ENCODE measurements at regions not wholly inside any gene's neighbourhood (a gene's known extent, or its start where the extent isn't known, plus 50 kb on each side); places are given as distances from the start of the nearest gene placed in this dataset.

DNA sequence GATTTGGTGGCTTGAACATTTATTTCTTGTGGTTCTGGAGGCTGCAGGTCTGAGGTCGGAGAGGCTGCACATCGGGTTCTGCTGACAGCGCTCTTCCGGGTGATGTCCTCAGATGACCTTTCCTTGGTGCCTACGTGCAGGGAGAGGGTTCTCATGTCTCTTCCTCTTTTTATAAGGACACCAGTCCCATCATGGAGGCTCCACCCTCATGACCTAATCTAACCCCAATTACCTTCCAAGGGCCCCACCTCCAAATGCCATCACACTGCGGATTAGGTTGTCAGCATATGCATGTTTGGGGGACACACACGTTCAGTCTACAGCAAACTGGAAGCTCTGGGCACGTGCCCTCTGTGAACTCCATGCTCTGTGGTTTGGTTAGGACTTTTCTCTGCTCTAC lies 338.6 kb downstream of the FGF9 start:
- no peak for DNase-seq (ENCODE audit: low read depth)

- DNase-seq (ENCODE audit: low read depth) = no peak
Observed at GRCh38 chr13:22009937-22010336, 339.1 kb downstream of the FGF9 start.

DNA sequence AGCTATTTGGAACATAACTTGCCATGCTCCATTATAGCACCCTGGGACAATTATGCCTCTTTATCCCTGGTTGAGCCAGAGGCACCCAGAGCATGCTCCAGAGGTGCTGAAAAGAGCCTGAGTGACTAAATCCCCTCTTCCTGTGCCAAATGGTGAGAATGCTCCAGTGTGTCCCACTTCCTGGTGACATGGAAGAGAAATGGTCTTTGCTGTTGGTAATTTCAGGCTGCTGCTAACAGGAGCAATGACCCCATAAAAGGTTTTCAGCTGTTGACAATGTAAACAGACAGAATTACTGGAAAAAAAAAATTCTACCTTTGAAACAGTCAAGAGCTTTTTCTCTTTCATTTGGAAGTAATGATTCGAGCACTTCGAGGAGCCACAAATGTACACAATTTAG lies 341.8 kb downstream of the FGF9 start:
- DNase-seq (ENCODE audit: low read depth) = no peak

DNA sequence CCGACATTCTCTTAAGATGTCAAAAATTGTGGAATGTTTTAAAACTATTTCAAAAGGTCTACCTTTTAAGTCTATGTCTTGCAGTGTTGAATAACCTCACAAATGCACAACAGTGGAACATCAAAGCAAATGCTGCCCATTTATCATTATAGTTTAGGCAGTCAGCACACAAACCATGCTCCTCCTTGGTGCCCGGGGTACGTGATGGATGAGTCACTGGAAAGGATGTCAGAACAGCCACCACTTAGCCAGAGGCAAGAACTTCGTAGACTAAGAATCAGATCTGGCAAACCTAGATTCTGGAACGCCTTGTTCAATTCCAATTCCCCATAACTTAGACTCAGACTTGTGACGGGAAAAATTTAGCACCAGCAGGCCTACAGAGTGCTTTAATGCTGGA lies 343.6 kb downstream of the FGF9 start:
- no peak for DNase-seq (ENCODE audit: low read depth)

- DNase-seq (ENCODE audit: low read depth) = no peak
Observed at GRCh38 chr13:22017226-22017625, 346.4 kb downstream of the FGF9 start.

DNA sequence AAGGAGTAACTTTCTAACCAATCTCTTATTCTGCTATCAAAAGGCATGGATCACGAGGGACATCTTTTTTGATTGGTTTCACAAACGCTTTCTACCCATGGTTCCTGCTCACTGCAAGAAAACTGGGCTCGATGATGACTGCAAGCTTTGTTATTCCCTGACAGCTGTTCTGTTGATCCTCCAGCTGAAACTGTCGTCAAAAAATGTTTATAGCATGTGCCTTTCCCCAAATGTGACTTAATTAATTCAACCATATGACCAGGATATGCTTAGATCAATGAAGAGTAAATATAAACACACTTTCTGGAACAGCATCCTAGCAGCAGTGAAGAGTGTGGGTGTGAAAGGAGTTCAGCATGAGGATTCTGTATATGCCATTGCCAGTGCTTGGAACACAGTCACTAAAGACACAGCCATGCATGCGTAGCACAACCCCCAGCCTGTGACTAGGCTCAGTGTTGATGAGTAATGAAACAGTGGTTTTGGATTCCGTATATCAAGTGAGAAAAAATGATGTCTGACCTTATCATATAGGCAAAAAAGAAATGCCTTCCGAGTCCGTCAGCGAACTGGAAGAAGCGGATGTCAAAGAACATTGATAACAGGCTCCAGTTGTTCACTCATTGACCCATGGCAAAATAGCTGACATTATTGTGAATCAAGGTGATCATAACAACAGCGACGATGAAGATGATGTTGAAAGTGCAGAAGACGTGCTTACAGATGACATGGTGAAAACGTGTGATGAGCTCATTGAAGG lies 347.4 kb downstream of the FGF9 start:
- DNase-seq (ENCODE audit: low read depth) = no peak

- no peak for DNase-seq (ENCODE audit: low read depth)
Observed at GRCh38 chr13:22018836-22019210, 347.9 kb downstream of the FGF9 start.

DNA sequence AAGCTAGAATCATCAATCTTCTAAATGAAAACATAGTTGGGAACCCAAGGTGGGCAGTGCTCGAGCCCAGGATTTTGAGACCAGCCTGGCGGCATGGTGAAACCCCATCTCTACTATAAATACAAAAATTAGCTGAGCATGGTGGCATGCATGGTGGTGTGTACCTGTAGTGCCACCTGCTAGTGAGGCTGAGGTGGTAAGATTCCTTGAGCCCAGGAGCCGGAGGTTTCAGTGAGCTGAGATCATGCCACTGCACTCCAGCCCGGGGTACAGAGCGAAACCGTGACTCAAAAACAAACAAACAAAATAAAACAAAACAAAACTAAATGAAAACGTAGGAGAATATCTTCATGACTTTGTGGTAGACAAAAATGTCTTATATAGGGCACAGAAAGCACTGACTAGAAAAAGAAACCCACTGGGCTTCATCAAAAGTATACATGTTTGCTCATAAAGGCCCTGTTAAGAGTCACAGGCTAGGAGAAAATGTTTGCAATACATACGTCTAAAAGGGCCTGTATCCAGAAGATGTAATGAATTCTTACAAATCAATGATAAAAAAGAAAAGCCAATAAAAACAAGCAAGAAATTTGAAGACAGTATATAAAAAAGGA lies 353.6 kb downstream of the FGF9 start:
- DNase-seq (ENCODE audit: low read depth) = no peak

- DNase-seq (ENCODE audit: low read depth) = no peak
Observed at GRCh38 chr13:22027566-22027965, 356.7 kb downstream of the FGF9 start.

DNA sequence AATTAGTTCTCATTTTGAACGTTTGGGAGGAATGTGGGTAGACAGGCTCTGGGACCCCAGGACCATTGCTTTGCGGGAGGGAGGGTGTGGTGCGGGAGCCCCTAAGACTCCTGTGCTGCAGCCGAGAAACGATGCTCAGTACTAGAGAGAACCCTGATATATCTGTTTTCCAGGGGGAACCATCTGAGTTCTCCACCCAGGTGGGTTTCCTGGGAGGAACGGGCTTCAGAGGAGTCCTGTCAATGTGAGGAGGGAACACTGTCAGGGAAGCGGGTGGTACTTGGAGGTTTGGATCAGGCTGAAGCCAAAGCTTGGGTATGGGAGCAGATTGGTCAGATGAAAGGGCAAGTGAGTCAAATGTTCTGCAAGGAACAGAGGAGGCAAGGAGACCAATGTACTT lies 358.0 kb downstream of the FGF9 start:
- DNase-seq (ENCODE audit: low read depth) = no peak

DNA sequence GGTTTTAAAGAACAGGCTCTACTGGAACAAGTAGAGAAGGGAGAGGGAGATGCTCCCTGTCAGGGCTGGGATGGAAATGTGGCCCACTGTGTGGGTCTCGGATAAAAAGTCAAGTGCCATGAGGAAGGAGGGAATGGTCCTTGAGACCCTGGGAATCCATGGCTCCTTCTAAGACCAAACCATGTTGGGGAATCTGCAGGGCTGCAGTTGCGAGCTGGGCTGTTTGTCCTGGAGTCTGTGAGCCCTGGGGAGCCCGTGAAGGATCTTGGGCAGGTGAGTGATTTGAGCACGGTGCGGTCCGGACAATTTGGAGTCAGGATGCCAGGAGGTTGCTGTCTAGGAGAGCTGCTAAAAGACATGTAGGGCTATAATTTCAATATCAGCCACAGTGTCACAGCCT lies 359.4 kb downstream of the FGF9 start:
- DNase-seq (ENCODE audit: low read depth) = no peak

DNA sequence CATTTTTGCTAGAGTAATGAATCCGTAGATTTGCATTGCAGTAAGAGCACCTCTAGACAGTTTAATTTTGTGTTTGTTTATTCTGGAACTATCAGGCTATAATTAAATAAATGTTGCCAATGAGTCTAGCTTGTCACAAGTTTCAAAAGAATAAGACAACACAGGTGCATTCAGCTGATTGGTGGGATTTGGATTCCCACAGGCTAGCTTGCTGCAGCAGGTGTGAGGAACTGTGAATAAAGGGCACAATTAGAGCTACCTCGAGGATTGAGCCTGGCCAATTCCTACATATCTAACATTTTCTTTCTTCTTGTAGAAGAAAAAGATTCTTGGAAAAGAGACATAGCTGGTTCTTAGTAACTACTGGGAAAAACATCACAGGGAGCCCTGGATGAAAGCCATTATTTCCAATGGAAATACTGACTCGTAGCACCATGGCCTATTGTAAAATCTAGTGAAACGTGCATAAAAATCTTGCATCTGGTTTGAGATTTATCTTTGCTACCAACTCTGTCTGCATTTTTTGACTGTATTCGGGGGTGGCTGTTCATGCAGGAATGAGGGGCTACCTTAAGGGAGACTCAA lies 360.9 kb downstream of the FGF9 start:
- DNase-seq (ENCODE audit: low read depth) = no peak

DNA sequence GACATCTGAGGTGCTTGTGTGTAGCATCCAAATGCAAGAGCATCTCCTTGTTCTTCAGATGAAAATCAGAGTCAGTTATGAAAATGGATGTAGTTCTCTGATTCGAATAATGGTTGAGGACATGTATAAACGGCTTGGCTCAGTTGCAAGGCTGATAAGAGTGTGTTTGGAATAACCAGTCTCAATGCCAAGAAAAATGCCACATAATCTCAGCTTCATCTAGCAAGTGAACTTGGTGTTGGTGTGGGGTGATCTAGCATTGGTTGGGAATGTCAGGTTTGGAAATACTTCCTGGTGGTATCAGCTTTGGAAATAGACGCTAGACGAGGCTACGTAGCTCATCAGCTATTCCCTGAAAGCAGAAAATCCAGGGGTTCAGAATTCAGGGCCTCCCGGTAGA lies 362.0 kb downstream of the FGF9 start:
- DNase-seq (ENCODE audit: low read depth) = no peak

DNA sequence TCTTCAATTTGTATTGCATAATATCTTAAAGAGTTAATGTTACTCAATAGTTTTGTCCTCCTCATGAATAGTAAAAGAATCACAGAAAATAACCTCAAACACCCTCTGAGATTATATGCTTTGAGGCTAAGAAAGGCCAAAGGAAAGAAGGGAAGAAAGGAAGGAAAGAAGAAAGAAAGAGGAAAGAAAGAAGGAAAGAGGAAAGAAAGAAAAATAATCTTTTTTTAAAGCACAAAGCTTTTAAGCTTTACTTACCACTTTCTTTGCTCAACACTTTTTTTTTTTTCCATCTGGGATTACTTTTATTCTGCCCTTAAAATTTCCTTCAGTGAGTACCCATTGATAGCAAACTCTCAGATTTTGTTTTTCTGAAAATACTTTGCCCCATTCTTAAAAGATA lies 369.1 kb downstream of the FGF9 start:
- no peak for DNase-seq (ENCODE audit: low read depth)

- no peak for DNase-seq (ENCODE audit: low read depth)
Observed at GRCh38 chr13:22040810-22041364, 370.0 kb downstream of the FGF9 start.

DNA sequence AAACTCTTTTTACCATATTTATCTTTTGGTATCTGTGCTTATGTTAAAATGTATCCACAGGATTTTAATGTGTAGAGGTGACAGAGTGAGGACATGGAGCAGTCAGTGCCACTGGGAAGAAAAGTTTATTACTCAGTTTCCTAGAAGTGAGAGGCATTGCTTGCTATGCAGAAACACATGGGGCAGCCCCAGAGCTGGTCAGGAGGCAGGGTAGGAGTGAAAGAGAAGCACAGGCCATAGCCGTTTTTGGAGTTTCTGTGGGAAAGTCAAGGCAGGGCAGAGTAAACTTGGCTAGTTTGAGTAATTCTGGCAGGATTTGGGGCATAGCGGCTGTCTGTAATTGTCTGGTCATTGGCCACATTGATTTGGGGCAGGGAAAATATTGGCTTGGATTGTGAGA lies 370.9 kb downstream of the FGF9 start:
- DNase-seq (ENCODE audit: low read depth) = no peak

GRCh38 chr13:22047082-22047784 lies 376.4 kb downstream of the FGF9 start:
- DNase-seq (ENCODE audit: low read depth) = no peak

GRCh38 chr13:22047785-22048104 lies 376.9 kb downstream of the FGF9 start:
- no peak for DNase-seq (ENCODE audit: low read depth)

GRCh38 chr13:22049384-22049783 lies 378.5 kb downstream of the FGF9 start:
- no peak for DNase-seq (ENCODE audit: low read depth)

DNA sequence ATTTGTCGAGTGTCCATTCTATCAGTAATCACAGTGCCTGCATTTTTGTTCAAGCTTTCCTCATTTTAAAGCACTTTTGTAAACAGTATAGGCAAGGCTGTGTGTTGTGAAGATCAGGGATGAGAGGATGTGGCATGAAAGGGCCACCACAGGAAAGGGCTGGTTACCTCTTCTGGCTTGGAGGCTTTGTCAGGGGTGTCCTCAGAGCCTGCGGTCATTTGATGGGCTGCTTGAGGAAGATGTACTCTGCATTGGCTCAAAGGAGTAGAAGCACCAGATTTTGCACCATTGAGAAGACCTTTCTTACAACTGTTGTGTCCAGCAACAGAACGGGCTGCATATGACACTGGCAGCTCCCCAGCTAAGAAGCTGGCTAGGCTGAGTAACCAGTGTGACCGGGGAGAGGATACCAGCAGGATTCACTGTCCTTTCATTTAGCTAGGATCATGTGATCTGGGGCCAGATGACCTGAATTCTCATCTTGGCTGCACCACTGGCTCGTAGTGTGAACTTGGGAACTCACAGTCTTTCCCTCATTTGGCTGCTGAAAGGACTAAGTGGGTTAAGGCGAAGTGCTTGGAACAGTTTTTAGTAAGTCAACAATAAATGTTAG lies 380.2 kb downstream of the FGF9 start:
- no peak for DNase-seq (ENCODE audit: low read depth)

- DNase-seq (ENCODE audit: low read depth) = no peak
Observed at GRCh38 chr13:22053053-22053452, 382.2 kb downstream of the FGF9 start.

GRCh38 chr13:22055259-22055658 lies 384.4 kb downstream of the FGF9 start:
- DNase-seq (ENCODE audit: low read depth) = no peak

GRCh38 chr13:22060187-22060586 lies 389.3 kb downstream of the FGF9 start:
- no peak for DNase-seq (ENCODE audit: low read depth)

All from activated T-cell treated with anti-CD3 and anti-CD28 coated beads for 24 hours (primary cell).